H9 (cell line): ENCODE measurements at regions not wholly inside any gene's neighbourhood (a gene's known extent, or its start where the extent isn't known, plus 50 kb on each side); places are given as distances from the start of the nearest gene placed in this dataset.

ENCODE experiments used
- DNase-seq: peaks from one replicate; pipeline ENCODE4 v3.0.0-alpha.2; 2017
- H2AFZ ChIP-seq: one replicate; pipeline ENCODE4 v1.6.1; 2013; ENCODE audit warnings: mild to moderate bottlenecking, low read length, control low read depth, moderate library complexity
- H2AK5ac ChIP-seq: 2 replicates; pipeline ENCODE4 v1.6.1; 2013; ENCODE audit warnings: low read length, control low read depth, mixed read lengths; ENCODE audit not compliant: insufficient read length
- H2BK120ac ChIP-seq: one replicate; pipeline ENCODE4 v1.6.1; 2013; ENCODE audit warnings: low read depth, mild to moderate bottlenecking, low read length, control low read depth, inconsistent platforms; ENCODE audit not compliant: poor library complexity, severe bottlenecking
- H2BK12ac ChIP-seq: 2 replicates; pipeline ENCODE4 v1.6.1; 2013; ENCODE audit warnings: low read length, control low read depth, mixed read lengths, low read depth; ENCODE audit not compliant: insufficient read length
- H2BK15ac ChIP-seq: 2 replicates; pipeline ENCODE4 v1.6.1; 2013; ENCODE audit warnings: low read depth, low read length, control low read depth
- H2BK20ac ChIP-seq: one replicate; pipeline ENCODE4 v1.6.1; 2013; ENCODE audit warnings: low read depth, mild to moderate bottlenecking, low read length, control low read depth, inconsistent platforms; ENCODE audit not compliant: poor library complexity, severe bottlenecking
- H2BK5ac ChIP-seq: 2 replicates; pipeline ENCODE4 v1.6.1; 2013; ENCODE audit warnings: low read length, control low read depth, mixed read lengths; ENCODE audit not compliant: insufficient read length
- H3K14ac ChIP-seq: 2 replicates; pipeline ENCODE4 v1.6.1; 2013; ENCODE audit warnings: low read length, control low read depth; ENCODE audit not compliant: insufficient read depth
- H3K18ac ChIP-seq: 2 replicates; pipeline ENCODE4 v1.6.1; 2013; ENCODE audit warnings: low read depth, mild to moderate bottlenecking, mixed read lengths, low read length, control low read depth; ENCODE audit not compliant: insufficient read length
- H3K23ac ChIP-seq: 2 replicates; pipeline ENCODE4 v1.6.1; 2013; ENCODE audit warnings: low read length, control low read depth, mixed read lengths, low read depth; ENCODE audit not compliant: insufficient read length
- H3K23me2 ChIP-seq: 2 replicates; pipeline ENCODE4 v1.6.1; 2013; ENCODE audit warnings: low read depth, mild to moderate bottlenecking, mixed read lengths, low read length, control low read depth; ENCODE audit not compliant: insufficient read length, poor library complexity, severe bottlenecking
- H3K27ac ChIP-seq: 2 replicates; pipeline ENCODE4 v1.5.1; 2013; ENCODE audit warnings: low read length, control low read depth, mixed read lengths, low read depth; ENCODE audit not compliant: insufficient read length
- H3K27me3 ChIP-seq: 2 replicates; pipeline ENCODE4 v1.6.1; 2013; ENCODE audit warnings: low read length, control low read depth, inconsistent platforms; ENCODE audit not compliant: insufficient read depth
- H3K4ac ChIP-seq: 2 replicates; pipeline ENCODE4 v1.6.1; 2013; ENCODE audit warnings: low read depth, mild to moderate bottlenecking, control low read depth, inconsistent platforms, low read length, moderate library complexity
- H3K4me1 ChIP-seq: 2 replicates; pipeline ENCODE4 v1.6.1; 2013; ENCODE audit warnings: low read length, control low read depth, inconsistent platforms; ENCODE audit not compliant: insufficient read depth
- H3K4me2 ChIP-seq: 2 replicates; pipeline ENCODE4 v1.6.1; 2013; ENCODE audit warnings: low read length, control low read depth, mixed read lengths; ENCODE audit not compliant: insufficient read length, insufficient read depth
- H3K56ac ChIP-seq: 2 replicates; pipeline ENCODE4 v1.6.1; 2013; ENCODE audit warnings: low read depth, mild to moderate bottlenecking, mixed read lengths, low read length, control low read depth; ENCODE audit not compliant: insufficient read length
- H3K79me1 ChIP-seq: 2 replicates; pipeline ENCODE4 v1.6.1; 2013; ENCODE audit warnings: low read depth, mild to moderate bottlenecking, moderate library complexity, low read length, control low read depth, inconsistent platforms; ENCODE audit not compliant: insufficient read depth, poor library complexity, severe bottlenecking
- H3K79me2 ChIP-seq: 2 replicates; pipeline ENCODE4 v1.6.1; 2013; ENCODE audit warnings: low read length, control low read depth, inconsistent platforms; ENCODE audit not compliant: insufficient read depth
- H3K9ac ChIP-seq: 2 replicates; pipeline ENCODE4 v1.6.1; 2013; ENCODE audit warnings: low read length, control low read depth, mixed read lengths; ENCODE audit not compliant: insufficient read length; ENCODE audit errors: extremely low read depth
- H3K9me3 ChIP-seq: one replicate; pipeline ENCODE4 v1.6.1; 2013; ENCODE audit warnings: low read depth, low read length, inconsistent platforms; ENCODE audit not compliant: control insufficient read depth
- H3T11ph ChIP-seq: one replicate; pipeline ENCODE4 v1.6.1; 2013; ENCODE audit warnings: mild to moderate bottlenecking, low read length, control low read depth, inconsistent platforms
- H4K20me1 ChIP-seq: one replicate; pipeline ENCODE4 v1.6.1; 2013; ENCODE audit not compliant: control insufficient read depth, insufficient read length, insufficient read depth
- H4K5ac ChIP-seq: 2 replicates; pipeline ENCODE4 v1.6.1; 2013; ENCODE audit warnings: low read depth, mild to moderate bottlenecking, mixed read lengths, low read length, control low read depth; ENCODE audit not compliant: insufficient read length
- H4K8ac ChIP-seq: replicated peaks from 2 replicates; pipeline ENCODE4 v1.6.1; 2013; ENCODE audit warnings: low read length, control low read depth, mixed read lengths, low read depth; ENCODE audit not compliant: insufficient read length
- H4K91ac ChIP-seq: 2 replicates; pipeline ENCODE4 v1.6.1; 2013; ENCODE audit warnings: low read depth, mild to moderate bottlenecking, moderate library complexity, mixed read lengths, low read length, control low read depth; ENCODE audit not compliant: insufficient read length
- H3K27ac Mint-ChIP-seq, 3 experiments: 2 replicates in 2 of 3; 3 replicates in 1 of 3; pipeline ENCODE4 v1.8.0; 2020 to 2021; ENCODE audit warnings: mixed read lengths in 3 of 3, mild to moderate bottlenecking in 1 of 3, moderate library complexity in 1 of 3
- H3K27me3 Mint-ChIP-seq: 2 replicates; pipeline ENCODE4 v1.8.0; 2021; ENCODE audit warnings: low read depth, mild to moderate bottlenecking, moderate library complexity, mixed read lengths
- H3K36me3 Mint-ChIP-seq, 3 experiments: 2 replicates in 2 of 3; 3 replicates in 1 of 3; pipeline ENCODE4 v1.8.0; 2020 to 2021; ENCODE audit warnings: low read depth in 3 of 3, mixed read lengths in 3 of 3; ENCODE audit not compliant: insufficient read depth in 1 of 3
- H3K4me1 Mint-ChIP-seq, 2 experiments: 2 replicates each; pipeline ENCODE4 v1.8.0; 2020; ENCODE audit warnings: mixed read lengths in 2 of 2
- H3K4me3 Mint-ChIP-seq, 2 experiments: 2 replicates in 1 of 2; 3 replicates in 1 of 2; pipeline ENCODE4 v1.8.0; 2020 to 2021; ENCODE audit warnings: mild to moderate bottlenecking in 2 of 2, mixed read lengths in 2 of 2, moderate library complexity in 1 of 2
- H3K9me3 Mint-ChIP-seq, 2 experiments: 2 replicates in 1 of 2; 3 replicates in 1 of 2; pipeline ENCODE4 v1.8.0; 2020; ENCODE audit warnings: mild to moderate bottlenecking in 2 of 2, mixed read lengths in 2 of 2, moderate library complexity in 1 of 2
- WGBS: extraction: QIAGEN DNeasy Blood & Tissue Kit; methylation state at CpG from one replicate; pipeline ENCODE4 v1.1.7; 2013; ENCODE audit warnings: missing lambda C conversion rate, low lambda C conversion rate, mixed read lengths; ENCODE audit not compliant: insufficient read length; ENCODE audit errors: extremely low coverage; 5-methylcytosine and 5-hydroxymethylcytosine counted together
- TF ChIP-seq, protein P1 (sequence below): fragments of 200-600 bp; sonication (generic); conservative IDR thresholded peaks from 3 replicates; pipeline ENCODE4 v1.8.0; 2021; ENCODE audit warnings: antibody characterized with exemption, mild to moderate bottlenecking

DNA sequence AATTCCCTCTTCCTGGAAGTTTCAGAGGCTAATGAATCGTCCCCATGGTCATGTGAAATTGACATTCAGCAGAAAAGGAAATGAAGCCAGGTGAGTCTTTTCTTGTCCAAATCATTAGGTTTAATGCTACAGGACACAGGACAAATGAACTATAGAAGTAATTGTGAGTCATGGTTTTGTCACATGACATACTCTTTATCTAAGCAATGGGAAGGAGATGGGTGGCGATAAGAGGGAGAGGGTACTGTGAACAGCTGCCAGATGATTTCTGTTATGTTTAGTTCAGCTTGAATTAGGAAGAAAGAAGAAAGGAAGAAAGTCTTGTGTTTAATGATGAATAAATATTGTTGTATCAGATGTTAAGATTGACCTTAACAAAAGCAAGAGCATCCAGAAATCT, 515.4 kb upstream of the ZNF717 start:
- TF ChIP-seq, protein P1, sequence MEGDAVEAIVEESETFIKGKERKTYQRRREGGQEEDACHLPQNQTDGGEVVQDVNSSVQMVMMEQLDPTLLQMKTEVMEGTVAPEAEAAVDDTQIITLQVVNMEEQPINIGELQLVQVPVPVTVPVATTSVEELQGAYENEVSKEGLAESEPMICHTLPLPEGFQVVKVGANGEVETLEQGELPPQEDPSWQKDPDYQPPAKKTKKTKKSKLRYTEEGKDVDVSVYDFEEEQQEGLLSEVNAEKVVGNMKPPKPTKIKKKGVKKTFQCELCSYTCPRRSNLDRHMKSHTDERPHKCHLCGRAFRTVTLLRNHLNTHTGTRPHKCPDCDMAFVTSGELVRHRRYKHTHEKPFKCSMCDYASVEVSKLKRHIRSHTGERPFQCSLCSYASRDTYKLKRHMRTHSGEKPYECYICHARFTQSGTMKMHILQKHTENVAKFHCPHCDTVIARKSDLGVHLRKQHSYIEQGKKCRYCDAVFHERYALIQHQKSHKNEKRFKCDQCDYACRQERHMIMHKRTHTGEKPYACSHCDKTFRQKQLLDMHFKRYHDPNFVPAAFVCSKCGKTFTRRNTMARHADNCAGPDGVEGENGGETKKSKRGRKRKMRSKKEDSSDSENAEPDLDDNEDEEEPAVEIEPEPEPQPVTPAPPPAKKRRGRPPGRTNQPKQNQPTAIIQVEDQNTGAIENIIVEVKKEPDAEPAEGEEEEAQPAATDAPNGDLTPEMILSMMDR, result no peak
- no peaks in the 10 kb centered on the region for H3K79me2 ChIP-seq
- no peaks in the 10 kb centered on the region for H4K20me1 ChIP-seq
- H3K4ac ChIP-seq, result no peak overlapping the region
- no peak overlapping the region for H3K14ac ChIP-seq
- H4K8ac ChIP-seq, result no peak overlapping the region
- H3K4me1 ChIP-seq, result no peaks in the 10 kb centered on the region
- H3K36me3 Mint-ChIP-seq, result no peaks in the 10 kb centered on the region
- no peak overlapping the region for H3K4me3 Mint-ChIP-seq
- no peaks in the 10 kb centered on the region for H3K4me1 Mint-ChIP-seq
- H3K27me3 ChIP-seq, result no peaks in the 10 kb centered on the region
- H3K4me2 ChIP-seq, result no peak overlapping the region
- H4K5ac ChIP-seq, result no peak overlapping the region
- H2BK15ac ChIP-seq, result no peak overlapping the region
- H3K9ac ChIP-seq, result no peak overlapping the region
- no peak overlapping the region for H2BK5ac ChIP-seq
- DNase-seq, result no peak
- no peaks in the 10 kb centered on the region for H3K27me3 Mint-ChIP-seq
- H2AFZ ChIP-seq, result no peak overlapping the region
- H3K27ac ChIP-seq, result no peak overlapping the region
- no peak overlapping the region for H4K91ac ChIP-seq
- no peak overlapping the region for H2BK12ac ChIP-seq
- H3T11ph ChIP-seq, result no peak overlapping the region
- no peaks in the 10 kb centered on the region for H3K23me2 ChIP-seq
- H2BK20ac ChIP-seq, result no peak overlapping the region
- no peak overlapping the region for H3K18ac ChIP-seq
- no peak overlapping the region for H2AK5ac ChIP-seq
- no peaks in the 10 kb centered on the region for H3K9me3 Mint-ChIP-seq
- H2BK120ac ChIP-seq, result no peak overlapping the region
- no CpG with 5 or more reads among the region's 2 CpGs for WGBS
- H3K27ac Mint-ChIP-seq, result no peak overlapping the region
- H3K56ac ChIP-seq, result no peak overlapping the region
- no peaks in the 10 kb centered on the region for H3K79me1 ChIP-seq
- no peak overlapping the region for H3K23ac ChIP-seq
- H3K9me3 ChIP-seq, result no peaks in the 10 kb centered on the region
